Thyroid gland (tissue), 4 donors: ENCODE measurements at regions not wholly inside any gene's neighbourhood (a gene's known extent, or its start where the extent isn't known, plus 50 kb on each side); places are given as distances from the start of the nearest gene placed in this dataset.

ENCODE experiments used
- CTCF ChIP-seq, 6 experiments: fragments of 200-600 bp in 3 of 6; fragments of 450-650 bp in 3 of 6; sonication (generic) in 3 of 6; IDR thresholded peaks; one replicate each; pipeline ENCODE4 v1.5.1; 2016 to 2019; ENCODE audit warnings: antibody characterized with exemption in 6 of 6, mild to moderate bottlenecking in 2 of 6, inconsistent platforms in 1 of 6, moderate library complexity in 1 of 6
- POLR2A ChIP-seq, 2 donors: fragments of 450-650 bp; IDR thresholded peaks; one replicate each; pipeline ENCODE4 v1.6.1; 2017; ENCODE audit warnings: antibody characterized with exemption in 2 of 2, mild to moderate bottlenecking in 2 of 2, moderate library complexity in 1 of 2

- TF ChIP-seq CTCF (IDR thresholded peaks at IDR 0.05) (no peak), POLR2A (IDR thresholded peaks at IDR 0.05) (no peak)
Measured at GRCh38 chr20:48478370-48478769, 349.4 kb downstream of the PREX1 start.
